ENCODE measurements at regions not wholly inside any gene's neighbourhood (a gene's known extent, or its start where the extent isn't known, plus 50 kb on each side); places are given as distances from the start of the nearest gene placed in this dataset.

- in situ Hi-C loops (cut with HindIII; ENCODE audit: low pct_ligation_motif_present, low sequenced_read_pairs), result no loop called here
Measured at GRCh38 chr13:47548294-47548840, 452.7 kb downstream of the SUCLA2 start.

DNA sequence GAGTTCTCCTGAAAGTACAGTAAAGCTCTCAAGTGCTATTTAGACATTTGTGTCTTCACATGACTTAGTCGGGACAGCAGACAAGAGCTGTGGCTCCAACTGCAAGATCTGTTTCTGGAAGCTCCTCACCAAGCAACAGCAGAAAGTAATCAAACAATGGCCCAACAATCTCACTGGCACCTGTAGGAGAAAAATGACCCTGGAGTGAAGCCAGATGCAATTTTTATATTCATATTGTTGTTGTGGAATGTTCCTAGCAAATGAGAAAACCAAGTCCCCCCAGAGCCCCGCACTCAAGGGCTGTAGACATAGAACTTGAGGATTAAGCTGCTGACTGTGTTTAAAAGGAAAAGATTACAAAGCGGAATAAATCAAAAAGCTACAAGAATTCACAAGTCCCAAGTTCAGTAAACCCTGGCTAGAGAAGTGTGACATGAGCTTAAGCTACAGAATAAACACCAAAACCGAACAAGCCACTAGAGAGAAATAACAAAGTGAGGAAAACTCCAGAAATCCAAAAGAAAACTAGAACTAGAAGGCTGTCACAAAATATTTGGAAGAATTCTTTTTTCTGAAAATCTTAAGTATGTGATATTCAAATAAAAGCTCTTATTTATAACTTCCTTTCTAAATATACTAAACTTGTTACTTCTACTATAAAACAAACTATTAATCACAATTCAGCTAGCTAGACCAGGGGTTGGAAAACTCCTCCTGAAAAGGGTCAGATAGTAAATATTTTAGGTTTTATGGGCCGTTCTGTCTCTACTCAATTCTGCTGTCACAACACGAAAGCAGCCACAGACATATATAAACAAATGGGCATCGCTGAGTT lies 454.5 kb downstream of the SUCLA2 start:
- Histone ChIP-seq H3K36me3 (replicated peaks) (no peaks in the 10 kb centered on the region), H3K27ac (no peak overlapping the region), H3K4me3 (ENCODE audit: low read depth, low read length) (no peak overlapping the region), H3K27me3 (replicated peaks) (no peaks in the 10 kb centered on the region)
- no peak for DNase-seq
- in situ Hi-C loops (cut with HindIII; ENCODE audit: low pct_ligation_motif_present, low sequenced_read_pairs), result no loop called here
- no peak for TF ChIP-seq CTCF (IDR thresholded peaks at IDR 0.05; ENCODE audit: low read depth, low read length, missing control alignments)

More at GRCh38 chr13:47548294-47548840, 452.7 kb downstream of the SUCLA2 start:
- Histone ChIP-seq H3K27me3 (replicated peaks) (no peaks in the 10 kb centered on the region), H3K4me3 (ENCODE audit: low read depth, low read length) (no peak overlapping the region), H3K27ac (no peak overlapping the region), H3K36me3 (replicated peaks) (no peaks in the 10 kb centered on the region)
- DNase-seq, result no peak
- TF ChIP-seq CTCF (IDR thresholded peaks at IDR 0.05; ENCODE audit: low read depth, low read length, missing control alignments), result no peak

DNA sequence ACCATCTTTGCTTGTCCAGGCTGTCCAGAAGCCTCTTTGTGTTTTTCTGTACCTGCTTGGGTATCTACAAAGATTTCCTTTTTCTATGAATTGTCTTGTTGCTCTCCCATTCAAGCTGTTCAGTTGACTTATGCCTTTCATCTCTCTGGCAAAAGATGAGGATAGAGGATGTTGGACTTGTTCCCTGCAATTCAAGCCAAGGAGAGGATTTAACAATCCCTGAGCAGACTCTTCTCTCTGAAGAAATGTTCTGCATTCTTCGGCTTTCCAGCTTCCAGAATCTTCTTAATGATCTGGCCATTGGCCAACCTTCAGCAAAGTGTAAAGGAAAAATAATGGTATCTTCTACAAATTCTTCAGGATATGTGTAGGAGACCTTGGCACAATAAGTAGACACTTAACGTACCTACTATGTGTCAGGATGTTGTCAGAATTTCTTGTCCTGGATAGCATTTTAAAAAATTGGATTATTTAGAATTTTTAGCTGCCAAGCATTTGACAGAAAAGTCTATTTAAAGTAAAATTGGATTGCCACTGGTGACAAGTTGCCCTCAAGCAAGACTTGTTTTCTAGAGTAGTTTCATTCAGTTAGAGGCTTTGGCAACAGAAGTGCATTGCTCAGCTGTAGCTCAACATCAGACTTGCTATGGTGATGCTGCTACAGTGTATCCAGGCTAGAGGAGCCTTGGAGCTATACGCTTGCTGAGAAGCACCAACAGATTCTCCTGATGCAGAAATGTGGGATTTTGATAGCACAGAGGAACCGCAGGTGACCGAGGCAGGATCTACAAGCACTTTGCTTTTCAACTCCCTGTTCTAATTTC lies 455.7 kb downstream of the SUCLA2 start:
- Histone ChIP-seq H3K4me3 (ENCODE audit: low read depth, low read length) (no peak overlapping the region), H3K27ac (no peak overlapping the region), H3K27me3 (replicated peaks) (no peaks in the 10 kb centered on the region), H3K36me3 (replicated peaks) (no peaks in the 10 kb centered on the region)
- DNase-seq, result no peak
- no peak for TF ChIP-seq CTCF (IDR thresholded peaks at IDR 0.05; ENCODE audit: low read depth, low read length, missing control alignments)
- in situ Hi-C loops (cut with HindIII; ENCODE audit: low pct_ligation_motif_present, low sequenced_read_pairs), result no loop called here

- Histone ChIP-seq H3K36me3 (replicated peaks) (no peaks in the 10 kb centered on the region), H3K4me3 (ENCODE audit: low read depth, low read length) (no peak overlapping the region), H3K27ac (no peak overlapping the region), H3K27me3 (replicated peaks) (no peaks in the 10 kb centered on the region)
- DNase-seq, result no peak
- TF ChIP-seq CTCF (IDR thresholded peaks at IDR 0.05; ENCODE audit: low read depth, low read length, missing control alignments), result no peak
- in situ Hi-C loops (cut with HindIII; ENCODE audit: low pct_ligation_motif_present, low sequenced_read_pairs), result no loop called here
Measured at GRCh38 chr13:47539317-47539716, 461.8 kb downstream of the SUCLA2 start.

GRCh38 chr13:47523771-47524170 lies 477.3 kb downstream of the SUCLA2 start:
- Histone ChIP-seq H3K36me3 (replicated peaks) (no peaks in the 10 kb centered on the region), H3K27me3 (replicated peaks) (no peaks in the 10 kb centered on the region), H3K4me3 (ENCODE audit: low read depth, low read length) (no peak overlapping the region), H3K27ac (no peak overlapping the region)
- no peak for DNase-seq
- TF ChIP-seq CTCF (IDR thresholded peaks at IDR 0.05; ENCODE audit: low read depth, low read length, missing control alignments), result no peak
- in situ Hi-C loops (cut with HindIII; ENCODE audit: low pct_ligation_motif_present, low sequenced_read_pairs), result no loop called here
